HPDE6-E6E7 (cell line): ENCODE measurements at regions not wholly inside any gene's neighbourhood (a gene's known extent, or its start where the extent isn't known, plus 50 kb on each side); places are given as distances from the start of the nearest gene placed in this dataset.
A peak's percentile ranks its signal among the peaks of the same experiment; 100 is the strongest.

Source experiments
- DNase-seq: peaks from one replicate; pipeline ENCODE4 v3.0.0; 2011; ENCODE audit warnings: missing footprints; ENCODE audit errors: extremely low spot score

- no peak for DNase-seq
Observed at GRCh38 chr6:105588123-105588710, 185.3 kb upstream of the PREP start.

GRCh38 chr6:105587349-105588122, 184.7 kb upstream of the PREP start:
- DNase-seq = peak; percentile 34

GRCh38 chr6:105578179-105578707, 175.4 kb upstream of the PREP start:
- DNase-seq = no peak

GRCh38 chr6:105573556-105573955, 170.7 kb upstream of the PREP start:
- DNase-seq = no peak

GRCh38 chr6:105573138-105573537, 170.3 kb upstream of the PREP start:
- no peak for DNase-seq

- DNase-seq = no peak
Observed at GRCh38 chr6:105570416-105570815, 167.5 kb upstream of the PREP start.

- no peak for DNase-seq
Observed at GRCh38 chr6:105569706-105570105, 166.8 kb upstream of the PREP start.

GRCh38 chr6:105568751-105569150, 165.9 kb upstream of the PREP start:
- no peak for DNase-seq

- no peak for DNase-seq
Observed at GRCh38 chr6:105568142-105568541, 165.3 kb upstream of the PREP start.

- DNase-seq = no peak
Observed at GRCh38 chr6:105567140-105567539, 164.3 kb upstream of the PREP start.

- no peak for DNase-seq
Observed at GRCh38 chr6:105566503-105566902, 163.6 kb upstream of the PREP start.

- no peak for DNase-seq
Observed at GRCh38 chr6:105564121-105564902, 161.4 kb upstream of the PREP start.

GRCh38 chr6:105562027-105562426, 159.1 kb upstream of the PREP start:
- no peak for DNase-seq

- DNase-seq = no peak
Observed at GRCh38 chr6:105561486-105561885, 158.6 kb upstream of the PREP start.

GRCh38 chr6:105560611-105561066, 157.8 kb upstream of the PREP start:
- peak; percentile 50 for DNase-seq

GRCh38 chr6:105557291-105557690, 154.4 kb upstream of the PREP start:
- no peak for DNase-seq

- peak; percentile 66 for DNase-seq
Observed at GRCh38 chr6:105553171-105553570, 150.3 kb upstream of the PREP start.

- DNase-seq = no peak
Observed at GRCh38 chr6:105550955-105551620, 148.2 kb upstream of the PREP start.

GRCh38 chr6:105546754-105547153, 143.9 kb upstream of the PREP start:
- no peak for DNase-seq

GRCh38 chr6:105545947-105546731, 143.3 kb upstream of the PREP start:
- peak; percentile 37 for DNase-seq
